ENCODE measurements at regions not wholly inside any gene's neighbourhood (a gene's known extent, or its start where the extent isn't known, plus 50 kb on each side); places are given as distances from the start of the nearest gene placed in this dataset.

DNA sequence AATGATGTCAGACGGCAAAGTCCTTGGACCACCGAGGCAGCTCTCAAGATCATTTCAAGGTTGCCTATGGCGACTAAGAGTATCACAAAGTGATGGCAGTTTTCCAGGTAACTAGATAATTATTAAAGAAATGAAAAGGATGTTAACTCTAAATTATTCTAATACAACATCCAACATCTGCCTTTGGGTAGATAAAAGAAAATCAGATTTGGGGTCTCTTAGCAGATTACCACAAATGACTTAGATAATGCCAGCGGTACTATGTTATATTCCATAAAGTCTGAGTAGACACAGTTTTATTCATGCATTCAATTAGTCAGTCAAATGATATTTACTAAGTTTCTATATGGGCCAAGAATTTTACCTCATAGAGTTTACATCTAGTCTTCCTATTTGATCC is 441.3 kb downstream of the NEBL start (continued):
- no peak for TF ChIP-seq FOXK1 (CRISPR knock-in tag; IDR thresholded peaks at IDR 0.05)
- TF ChIP-seq ZNF416 (CRISPR knock-in tag; IDR thresholded peaks at IDR 0.05): no peak
- TF ChIP-seq, protein P1, sequence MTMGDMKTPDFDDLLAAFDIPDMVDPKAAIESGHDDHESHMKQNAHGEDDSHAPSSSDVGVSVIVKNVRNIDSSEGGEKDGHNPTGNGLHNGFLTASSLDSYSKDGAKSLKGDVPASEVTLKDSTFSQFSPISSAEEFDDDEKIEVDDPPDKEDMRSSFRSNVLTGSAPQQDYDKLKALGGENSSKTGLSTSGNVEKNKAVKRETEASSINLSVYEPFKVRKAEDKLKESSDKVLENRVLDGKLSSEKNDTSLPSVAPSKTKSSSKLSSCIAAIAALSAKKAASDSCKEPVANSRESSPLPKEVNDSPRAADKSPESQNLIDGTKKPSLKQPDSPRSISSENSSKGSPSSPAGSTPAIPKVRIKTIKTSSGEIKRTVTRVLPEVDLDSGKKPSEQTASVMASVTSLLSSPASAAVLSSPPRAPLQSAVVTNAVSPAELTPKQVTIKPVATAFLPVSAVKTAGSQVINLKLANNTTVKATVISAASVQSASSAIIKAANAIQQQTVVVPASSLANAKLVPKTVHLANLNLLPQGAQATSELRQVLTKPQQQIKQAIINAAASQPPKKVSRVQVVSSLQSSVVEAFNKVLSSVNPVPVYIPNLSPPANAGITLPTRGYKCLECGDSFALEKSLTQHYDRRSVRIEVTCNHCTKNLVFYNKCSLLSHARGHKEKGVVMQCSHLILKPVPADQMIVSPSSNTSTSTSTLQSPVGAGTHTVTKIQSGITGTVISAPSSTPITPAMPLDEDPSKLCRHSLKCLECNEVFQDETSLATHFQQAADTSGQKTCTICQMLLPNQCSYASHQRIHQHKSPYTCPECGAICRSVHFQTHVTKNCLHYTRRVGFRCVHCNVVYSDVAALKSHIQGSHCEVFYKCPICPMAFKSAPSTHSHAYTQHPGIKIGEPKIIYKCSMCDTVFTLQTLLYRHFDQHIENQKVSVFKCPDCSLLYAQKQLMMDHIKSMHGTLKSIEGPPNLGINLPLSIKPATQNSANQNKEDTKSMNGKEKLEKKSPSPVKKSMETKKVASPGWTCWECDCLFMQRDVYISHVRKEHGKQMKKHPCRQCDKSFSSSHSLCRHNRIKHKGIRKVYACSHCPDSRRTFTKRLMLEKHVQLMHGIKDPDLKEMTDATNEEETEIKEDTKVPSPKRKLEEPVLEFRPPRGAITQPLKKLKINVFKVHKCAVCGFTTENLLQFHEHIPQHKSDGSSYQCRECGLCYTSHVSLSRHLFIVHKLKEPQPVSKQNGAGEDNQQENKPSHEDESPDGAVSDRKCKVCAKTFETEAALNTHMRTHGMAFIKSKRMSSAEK (CRISPR knock-in tag; IDR thresholded peaks at IDR 0.05; ENCODE audit: borderline replicate concordance): no peak
- no peak for TF ChIP-seq TEAD1 (CRISPR knock-in tag; IDR thresholded peaks at IDR 0.05)
- TF ChIP-seq ZNF671 (CRISPR knock-in tag; IDR thresholded peaks at IDR 0.05): no peak

DNA sequence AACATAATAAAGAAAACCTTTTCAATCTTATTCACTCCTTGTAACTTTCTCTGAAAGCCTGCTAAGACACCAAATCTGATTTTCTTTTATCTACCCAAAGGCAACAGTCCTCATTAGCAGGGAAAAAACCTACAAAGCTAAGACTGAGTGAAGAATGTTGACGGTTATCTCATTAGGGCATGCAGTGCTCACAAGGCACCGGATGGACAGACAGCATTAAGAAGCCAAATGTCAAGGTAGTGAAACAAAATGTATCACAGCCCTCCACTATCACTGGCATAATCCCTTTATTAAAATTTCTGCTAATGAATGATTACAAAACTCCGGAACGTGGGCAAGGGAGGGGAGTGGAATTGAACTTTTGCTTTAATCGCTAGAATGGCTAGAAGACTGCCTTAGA is 442.8 kb downstream of the NEBL start:
- ChIA-PET CTCF (no interaction called here), POLR2A (no interaction called here)
- Mint-ChIP-seq H3K4me1 (peaks cover 17% of the 10 kb centered on the region), H3K36me3 (peaks cover 3% of the 10 kb centered on the region; the same call in 1 of the 2 replicates), H3K4me3 (no peak overlapping the region), H3K9me3 (0 out of 2 replicates have a peak, but pooled peaks cover 1% of the 10 kb centered on the region), H3K27ac (peak overlapping the region; percentile 4; the same call in 1 of the 2 replicates), H3K27me3 (ENCODE audit: low read depth) (no peaks in the 10 kb centered on the region)
- DNase-seq (ENCODE audit: low spot score) (no peak), ATAC-seq (no peak)
- no peak for TF ChIP-seq ZNF396 (CRISPR knock-in tag; IDR thresholded peaks at IDR 0.05; ENCODE audit: borderline replicate concordance)
- TF ChIP-seq PRRX2 (CRISPR knock-in tag; IDR thresholded peaks at IDR 0.05): no peak
- TF ChIP-seq, protein P2, sequence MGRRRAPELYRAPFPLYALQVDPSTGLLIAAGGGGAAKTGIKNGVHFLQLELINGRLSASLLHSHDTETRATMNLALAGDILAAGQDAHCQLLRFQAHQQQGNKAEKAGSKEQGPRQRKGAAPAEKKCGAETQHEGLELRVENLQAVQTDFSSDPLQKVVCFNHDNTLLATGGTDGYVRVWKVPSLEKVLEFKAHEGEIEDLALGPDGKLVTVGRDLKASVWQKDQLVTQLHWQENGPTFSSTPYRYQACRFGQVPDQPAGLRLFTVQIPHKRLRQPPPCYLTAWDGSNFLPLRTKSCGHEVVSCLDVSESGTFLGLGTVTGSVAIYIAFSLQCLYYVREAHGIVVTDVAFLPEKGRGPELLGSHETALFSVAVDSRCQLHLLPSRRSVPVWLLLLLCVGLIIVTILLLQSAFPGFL (CRISPR knock-in tag; IDR thresholded peaks at IDR 0.05; ENCODE audit: borderline replicate concordance): no peak
- TF ChIP-seq, protein P3, sequence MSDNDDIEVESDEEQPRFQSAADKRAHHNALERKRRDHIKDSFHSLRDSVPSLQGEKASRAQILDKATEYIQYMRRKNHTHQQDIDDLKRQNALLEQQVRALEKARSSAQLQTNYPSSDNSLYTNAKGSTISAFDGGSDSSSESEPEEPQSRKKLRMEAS (CRISPR knock-in tag; IDR thresholded peaks at IDR 0.05): no peak
- TF ChIP-seq, protein P4, sequence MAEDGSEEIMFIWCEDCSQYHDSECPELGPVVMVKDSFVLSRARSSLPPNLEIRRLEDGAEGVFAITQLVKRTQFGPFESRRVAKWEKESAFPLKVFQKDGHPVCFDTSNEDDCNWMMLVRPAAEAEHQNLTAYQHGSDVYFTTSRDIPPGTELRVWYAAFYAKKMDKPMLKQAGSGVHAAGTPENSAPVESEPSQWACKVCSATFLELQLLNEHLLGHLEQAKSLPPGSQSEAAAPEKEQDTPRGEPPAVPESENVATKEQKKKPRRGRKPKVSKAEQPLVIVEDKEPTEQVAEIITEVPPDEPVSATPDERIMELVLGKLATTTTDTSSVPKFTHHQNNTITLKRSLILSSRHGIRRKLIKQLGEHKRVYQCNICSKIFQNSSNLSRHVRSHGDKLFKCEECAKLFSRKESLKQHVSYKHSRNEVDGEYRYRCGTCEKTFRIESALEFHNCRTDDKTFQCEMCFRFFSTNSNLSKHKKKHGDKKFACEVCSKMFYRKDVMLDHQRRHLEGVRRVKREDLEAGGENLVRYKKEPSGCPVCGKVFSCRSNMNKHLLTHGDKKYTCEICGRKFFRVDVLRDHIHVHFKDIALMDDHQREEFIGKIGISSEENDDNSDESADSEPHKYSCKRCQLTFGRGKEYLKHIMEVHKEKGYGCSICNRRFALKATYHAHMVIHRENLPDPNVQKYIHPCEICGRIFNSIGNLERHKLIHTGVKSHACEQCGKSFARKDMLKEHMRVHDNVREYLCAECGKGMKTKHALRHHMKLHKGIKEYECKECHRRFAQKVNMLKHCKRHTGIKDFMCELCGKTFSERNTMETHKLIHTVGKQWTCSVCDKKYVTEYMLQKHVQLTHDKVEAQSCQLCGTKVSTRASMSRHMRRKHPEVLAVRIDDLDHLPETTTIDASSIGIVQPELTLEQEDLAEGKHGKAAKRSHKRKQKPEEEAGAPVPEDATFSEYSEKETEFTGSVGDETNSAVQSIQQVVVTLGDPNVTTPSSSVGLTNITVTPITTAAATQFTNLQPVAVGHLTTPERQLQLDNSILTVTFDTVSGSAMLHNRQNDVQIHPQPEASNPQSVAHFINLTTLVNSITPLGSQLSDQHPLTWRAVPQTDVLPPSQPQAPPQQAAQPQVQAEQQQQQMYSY (CRISPR knock-in tag; IDR thresholded peaks at IDR 0.05): no peak
- TF ChIP-seq, protein P5, sequence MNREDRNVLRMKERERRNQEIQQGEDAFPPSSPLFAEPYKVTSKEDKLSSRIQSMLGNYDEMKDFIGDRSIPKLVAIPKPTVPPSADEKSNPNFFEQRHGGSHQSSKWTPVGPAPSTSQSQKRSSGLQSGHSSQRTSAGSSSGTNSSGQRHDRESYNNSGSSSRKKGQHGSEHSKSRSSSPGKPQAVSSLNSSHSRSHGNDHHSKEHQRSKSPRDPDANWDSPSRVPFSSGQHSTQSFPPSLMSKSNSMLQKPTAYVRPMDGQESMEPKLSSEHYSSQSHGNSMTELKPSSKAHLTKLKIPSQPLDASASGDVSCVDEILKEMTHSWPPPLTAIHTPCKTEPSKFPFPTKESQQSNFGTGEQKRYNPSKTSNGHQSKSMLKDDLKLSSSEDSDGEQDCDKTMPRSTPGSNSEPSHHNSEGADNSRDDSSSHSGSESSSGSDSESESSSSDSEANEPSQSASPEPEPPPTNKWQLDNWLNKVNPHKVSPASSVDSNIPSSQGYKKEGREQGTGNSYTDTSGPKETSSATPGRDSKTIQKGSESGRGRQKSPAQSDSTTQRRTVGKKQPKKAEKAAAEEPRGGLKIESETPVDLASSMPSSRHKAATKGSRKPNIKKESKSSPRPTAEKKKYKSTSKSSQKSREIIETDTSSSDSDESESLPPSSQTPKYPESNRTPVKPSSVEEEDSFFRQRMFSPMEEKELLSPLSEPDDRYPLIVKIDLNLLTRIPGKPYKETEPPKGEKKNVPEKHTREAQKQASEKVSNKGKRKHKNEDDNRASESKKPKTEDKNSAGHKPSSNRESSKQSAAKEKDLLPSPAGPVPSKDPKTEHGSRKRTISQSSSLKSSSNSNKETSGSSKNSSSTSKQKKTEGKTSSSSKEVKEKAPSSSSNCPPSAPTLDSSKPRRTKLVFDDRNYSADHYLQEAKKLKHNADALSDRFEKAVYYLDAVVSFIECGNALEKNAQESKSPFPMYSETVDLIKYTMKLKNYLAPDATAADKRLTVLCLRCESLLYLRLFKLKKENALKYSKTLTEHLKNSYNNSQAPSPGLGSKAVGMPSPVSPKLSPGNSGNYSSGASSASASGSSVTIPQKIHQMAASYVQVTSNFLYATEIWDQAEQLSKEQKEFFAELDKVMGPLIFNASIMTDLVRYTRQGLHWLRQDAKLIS (CRISPR knock-in tag; IDR thresholded peaks at IDR 0.05; ENCODE audit: borderline replicate concordance): no peak
- TF ChIP-seq ZNF232 (CRISPR knock-in tag; IDR thresholded peaks at IDR 0.05): no peak
- TF ChIP-seq GABPB1 (CRISPR knock-in tag; IDR thresholded peaks at IDR 0.05): no peak
- no peak for TF ChIP-seq ATF1 (CRISPR knock-in tag; IDR thresholded peaks at IDR 0.05)
- TF ChIP-seq, protein P6, sequence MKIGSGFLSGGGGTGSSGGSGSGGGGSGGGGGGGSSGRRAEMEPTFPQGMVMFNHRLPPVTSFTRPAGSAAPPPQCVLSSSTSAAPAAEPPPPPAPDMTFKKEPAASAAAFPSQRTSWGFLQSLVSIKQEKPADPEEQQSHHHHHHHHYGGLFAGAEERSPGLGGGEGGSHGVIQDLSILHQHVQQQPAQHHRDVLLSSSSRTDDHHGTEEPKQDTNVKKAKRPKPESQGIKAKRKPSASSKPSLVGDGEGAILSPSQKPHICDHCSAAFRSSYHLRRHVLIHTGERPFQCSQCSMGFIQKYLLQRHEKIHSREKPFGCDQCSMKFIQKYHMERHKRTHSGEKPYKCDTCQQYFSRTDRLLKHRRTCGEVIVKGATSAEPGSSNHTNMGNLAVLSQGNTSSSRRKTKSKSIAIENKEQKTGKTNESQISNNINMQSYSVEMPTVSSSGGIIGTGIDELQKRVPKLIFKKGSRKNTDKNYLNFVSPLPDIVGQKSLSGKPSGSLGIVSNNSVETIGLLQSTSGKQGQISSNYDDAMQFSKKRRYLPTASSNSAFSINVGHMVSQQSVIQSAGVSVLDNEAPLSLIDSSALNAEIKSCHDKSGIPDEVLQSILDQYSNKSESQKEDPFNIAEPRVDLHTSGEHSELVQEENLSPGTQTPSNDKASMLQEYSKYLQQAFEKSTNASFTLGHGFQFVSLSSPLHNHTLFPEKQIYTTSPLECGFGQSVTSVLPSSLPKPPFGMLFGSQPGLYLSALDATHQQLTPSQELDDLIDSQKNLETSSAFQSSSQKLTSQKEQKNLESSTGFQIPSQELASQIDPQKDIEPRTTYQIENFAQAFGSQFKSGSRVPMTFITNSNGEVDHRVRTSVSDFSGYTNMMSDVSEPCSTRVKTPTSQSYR (CRISPR knock-in tag; IDR thresholded peaks at IDR 0.05): no peak
- no peak for TF ChIP-seq NFYB (CRISPR knock-in tag; conservative IDR thresholded peaks at IDR 0.05; ENCODE audit: low read depth)
- TF ChIP-seq IRF2 (CRISPR knock-in tag; IDR thresholded peaks at IDR 0.05; ENCODE audit: borderline replicate concordance, low read depth): no peak

Measured in WTC11 (cell line).